ENCODE measurements at regions not wholly inside any gene's neighbourhood (a gene's known extent, or its start where the extent isn't known, plus 50 kb on each side); places are given as distances from the start of the nearest gene placed in this dataset.

- WGBS, 2 donors: 76 to 80% methylated on average over 3 of the region's 3 CpGs
- no peak for DNase-seq (ENCODE audit: low spot score in 2 of 2)
- no peak for TF ChIP-seq POLR2A (IDR thresholded peaks at IDR 0.05)
- no peak for TF ChIP-seq CTCF (IDR thresholded peaks at IDR 0.05)
- intact Hi-C loops (cut with DNase I; ENCODE audit: low total_unique reads): no loop called here
- no peak overlapping the region for H3K4me3 ChIP-seq (ENCODE audit: low read depth, poor library complexity, severe bottlenecking)
Observed at GRCh38 chr6:88361298-88361697, 195.2 kb upstream of the CNR1 start.

- H3K4me3 ChIP-seq (ENCODE audit: low read depth, poor library complexity, severe bottlenecking): no peak overlapping the region
- intact Hi-C loops (cut with DNase I; ENCODE audit: low total_unique reads): no loop called here
- 55 to 57% methylated on average over 1 of the region's 1 CpG for WGBS, 2 donors
- DNase-seq (ENCODE audit: low spot score in 2 of 2): no peak
- TF ChIP-seq POLR2A (IDR thresholded peaks at IDR 0.05) (no peak), CTCF (IDR thresholded peaks at IDR 0.05) (no peak)
Observed at GRCh38 chr6:88360203-88360797, 194.2 kb upstream of the CNR1 start.

DNA sequence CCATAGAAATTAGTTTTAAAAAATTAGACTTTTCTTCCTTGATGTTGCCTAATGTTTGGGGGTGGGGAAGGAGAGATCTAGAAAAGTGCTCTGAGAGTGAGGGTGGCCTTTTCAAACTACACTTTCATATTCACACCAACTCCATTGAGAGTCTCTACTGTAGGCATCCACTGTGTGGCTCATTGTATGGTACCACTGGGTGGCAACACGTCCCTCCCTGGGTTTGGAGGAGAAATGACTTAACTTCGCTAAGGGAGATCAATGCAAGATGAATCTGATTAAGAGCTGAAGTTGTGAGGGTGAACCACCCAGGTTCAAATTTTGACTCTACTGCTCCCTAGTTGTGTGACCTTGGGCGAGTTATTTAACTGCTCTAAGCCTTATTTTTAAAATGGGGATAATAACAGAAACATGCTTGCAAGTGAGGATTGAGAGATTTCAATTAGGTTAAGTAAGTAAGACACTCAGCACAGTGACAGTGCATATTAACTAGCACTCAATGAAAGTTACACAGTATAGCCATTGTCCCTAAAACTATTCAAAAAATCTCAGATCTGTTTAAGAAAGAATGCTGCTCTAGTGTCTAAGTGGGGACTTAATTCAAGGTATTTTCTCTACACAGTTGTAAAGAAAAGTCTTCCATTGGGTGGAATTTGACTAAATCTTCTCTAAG lies 193.5 kb upstream of the CNR1 start:
- intact Hi-C loops (cut with DNase I; ENCODE audit: low total_unique reads): no loop called here
- H3K4me3 ChIP-seq (ENCODE audit: low read depth, poor library complexity, severe bottlenecking): no peak overlapping the region
- DNase-seq (ENCODE audit: low spot score in 2 of 2): no peak
- WGBS, 2 donors: 66 to 68% methylated on average over 3 of the region's 3 CpGs
- TF ChIP-seq POLR2A (IDR thresholded peaks at IDR 0.05) (no peak), CTCF (IDR thresholded peaks at IDR 0.05) (no peak)

DNA sequence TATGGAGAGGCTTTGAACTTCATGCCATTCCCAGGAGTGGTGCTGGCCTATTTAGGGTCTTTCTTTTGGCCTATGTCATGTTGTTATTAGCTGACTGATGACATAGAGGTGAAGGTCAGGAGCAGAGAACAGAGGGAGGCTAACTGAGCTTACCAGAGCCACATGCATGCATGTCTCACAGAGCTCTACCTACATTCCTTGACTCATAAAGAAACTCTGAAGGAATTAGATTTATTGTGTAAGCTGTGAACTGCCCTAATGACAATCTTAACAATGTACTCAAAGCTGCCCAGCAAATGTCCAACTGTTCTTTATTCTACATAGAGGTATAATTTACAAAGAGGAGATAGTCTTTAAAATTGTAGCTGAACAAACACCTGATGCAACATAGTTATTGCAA lies 192.7 kb upstream of the CNR1 start:
- no peak overlapping the region for H3K4me3 ChIP-seq (ENCODE audit: low read depth, poor library complexity, severe bottlenecking)
- DNase-seq (ENCODE audit: low spot score in 2 of 2): no peak
- TF ChIP-seq CTCF (IDR thresholded peaks at IDR 0.05) (no peak), POLR2A (IDR thresholded peaks at IDR 0.05) (no peak)
- intact Hi-C loops (cut with DNase I; ENCODE audit: low total_unique reads): no loop called here

GRCh38 chr6:88349511-88349910 lies 183.4 kb upstream of the CNR1 start:
- WGBS, 2 donors: 12 to 20% methylated on average over 1 of the region's 1 CpG
- DNase-seq (ENCODE audit: low spot score in 2 of 2): no peak
- intact Hi-C loops (cut with DNase I; ENCODE audit: low total_unique reads): no loop called here
- no peak for TF ChIP-seq CTCF (IDR thresholded peaks at IDR 0.05)
- TF ChIP-seq POLR2A (IDR thresholded peaks at IDR 0.05): no peak
- H3K4me3 ChIP-seq (ENCODE audit: low read depth, poor library complexity, severe bottlenecking): no peak overlapping the region

GRCh38 chr6:88342336-88342735 lies 176.2 kb upstream of the CNR1 start:
- TF ChIP-seq CTCF (IDR thresholded peaks at IDR 0.05) (no peak), POLR2A (IDR thresholded peaks at IDR 0.05) (no peak)
- no peak for DNase-seq (ENCODE audit: low spot score in 2 of 2)
- no peak overlapping the region for H3K4me3 ChIP-seq (ENCODE audit: low read depth, poor library complexity, severe bottlenecking)
- intact Hi-C loops (cut with DNase I; ENCODE audit: low total_unique reads): no loop called here
- 54 to 73% methylated on average over 3 of the region's 3 CpGs for WGBS, 2 donors
